ENCODE measurements at regions not wholly inside any gene's neighbourhood (a gene's known extent, or its start where the extent isn't known, plus 50 kb on each side); places are given as distances from the start of the nearest gene placed in this dataset.
"Not testable (repeated sequence)": the region's sequence is repeated elsewhere in the genome, so short reads cannot be mapped to it uniquely, and the experiment has no call there.

GRCh38 chr7:94710256-94710655, 54.3 kb upstream of the SGCE start (continued):
- TF ChIP-seq ZNF462 (CRISPR knock-in tag; IDR thresholded peaks at IDR 0.05) = no peak

GRCh38 chr7:94722360-94722759, 66.4 kb upstream of the SGCE start:
- H3K27me3 Mint-ChIP-seq (ENCODE audit: insufficient read depth, low read depth, poor library complexity); H3K4me1 ChIP-seq (ENCODE audit: insufficient read depth); H3K36me3 Mint-ChIP-seq (ENCODE audit: low read depth); H3K4me3 ChIP-seq; DNase-seq (ENCODE audit: low spot score); H3K4me2 ChIP-seq; H3K36me3 ChIP-seq (ENCODE audit: insufficient read depth); H4K20me1 ChIP-seq (replicated peaks; ENCODE audit: insufficient read depth); H3F3A ChIP-seq (replicated peaks; ENCODE audit: low read depth); ATAC-seq; H3K9me2 ChIP-seq (ENCODE audit: insufficient read depth); H3K27me3 ChIP-seq (ENCODE audit: insufficient read depth); H3K27ac ChIP-seq (ENCODE audit: low read depth); H3K4me1 Mint-ChIP-seq; H3K4me3 Mint-ChIP-seq; H3K79me2 ChIP-seq (replicated peaks; ENCODE audit: insufficient read depth); H2AFZ ChIP-seq; H3K27ac Mint-ChIP-seq: not testable (repeated sequence)
- peaks cover 24% of the 10 kb centered on the region; the same call in 2 of the 3 replicates for H3K9me3 Mint-ChIP-seq

- not testable (repeated sequence) for H3K4me1 ChIP-seq (ENCODE audit: insufficient read depth); H3F3A ChIP-seq (replicated peaks; ENCODE audit: low read depth); H3K27ac Mint-ChIP-seq; H3K4me1 Mint-ChIP-seq; H3K4me2 ChIP-seq; ATAC-seq; H3K27me3 Mint-ChIP-seq (ENCODE audit: insufficient read depth, low read depth, poor library complexity); H3K79me2 ChIP-seq (replicated peaks; ENCODE audit: insufficient read depth); H3K9me2 ChIP-seq (ENCODE audit: insufficient read depth); H3K4me3 Mint-ChIP-seq; H2AFZ ChIP-seq; H3K27me3 ChIP-seq (ENCODE audit: insufficient read depth); H3K27ac ChIP-seq (ENCODE audit: low read depth); DNase-seq (ENCODE audit: low spot score); H4K20me1 ChIP-seq (replicated peaks; ENCODE audit: insufficient read depth); H3K4me3 ChIP-seq; H3K36me3 ChIP-seq (ENCODE audit: insufficient read depth)
- peaks cover 27% of the 10 kb centered on the region for H3K9me3 Mint-ChIP-seq
- H3K36me3 Mint-ChIP-seq (ENCODE audit: low read depth) = peaks cover 17% of the 10 kb centered on the region
These were observed 73.0 kb upstream of the SGCE start for GRCh38 chr7:94728893-94729292.
